GM19455 (cell line): ENCODE measurements at regions not wholly inside any gene's neighbourhood (a gene's known extent, or its start where the extent isn't known, plus 50 kb on each side); places are given as distances from the start of the nearest gene placed in this dataset.

ENCODE experiments used
- ATAC-seq: cut with Tn5 transposase; IDR thresholded peaks from one replicate; pipeline ENCODE4 v1.9.1; 2021; ENCODE audit not compliant: unreplicated experiment

GRCh38 chr2:120850551-120850950 is 114.9 kb downstream of the GLI2 start:
- ATAC-seq = no peak

GRCh38 chr2:120851116-120851773 is 115.6 kb downstream of the GLI2 start:
- no peak for ATAC-seq

GRCh38 chr2:120852200-120852815 is 116.6 kb downstream of the GLI2 start:
- no peak for ATAC-seq

- ATAC-seq = no peak
Measured at GRCh38 chr2:120853306-120854013, 117.8 kb downstream of the GLI2 start.

GRCh38 chr2:120854014-120854620 is 118.4 kb downstream of the GLI2 start:
- no peak for ATAC-seq

GRCh38 chr2:120854766-120855530 is 119.3 kb downstream of the GLI2 start:
- no peak for ATAC-seq

- no peak for ATAC-seq
Measured at GRCh38 chr2:120855855-120856405, 120.3 kb downstream of the GLI2 start.

GRCh38 chr2:120856421-120856862 is 120.8 kb downstream of the GLI2 start:
- ATAC-seq = no peak

GRCh38 chr2:120857422-120857821 is 121.8 kb downstream of the GLI2 start:
- ATAC-seq = no peak

- ATAC-seq = no peak
Measured at GRCh38 chr2:120857931-120858330, 122.3 kb downstream of the GLI2 start.

- no peak for ATAC-seq
Measured at GRCh38 chr2:120858361-120859106, 122.9 kb downstream of the GLI2 start.

- no peak for ATAC-seq
Measured at GRCh38 chr2:120859128-120859527, 123.5 kb downstream of the GLI2 start.

- no peak for ATAC-seq
Measured at GRCh38 chr2:120859814-120860578, 124.3 kb downstream of the GLI2 start.

GRCh38 chr2:120860579-120860922 is 124.9 kb downstream of the GLI2 start:
- ATAC-seq = no peak

- ATAC-seq = no peak
Measured at GRCh38 chr2:120861191-120861575, 125.5 kb downstream of the GLI2 start.

GRCh38 chr2:120861576-120862191 is 126.0 kb downstream of the GLI2 start:
- ATAC-seq = no peak

GRCh38 chr2:120862201-120863060 is 126.8 kb downstream of the GLI2 start:
- no peak for ATAC-seq

- ATAC-seq = no peak
Measured at GRCh38 chr2:120863146-120863545, 127.5 kb downstream of the GLI2 start.
